Bronchial epithelial cell (primary cell): ENCODE measurements at regions not wholly inside any gene's neighbourhood (a gene's known extent, or its start where the extent isn't known, plus 50 kb on each side); places are given as distances from the start of the nearest gene placed in this dataset.

Source experiments
- DNase-seq: peaks from one replicate; pipeline ENCODE4 v3.0.0-alpha.2; 2010; ENCODE audit warnings: low read depth
- FAIRE-seq: peaks from 2 replicates; lab custom pipeline; 2011; peaks lifted over from hg19 to GRCh38; lab: Jason Lieb, UNC
- H3K27me3 ChIP-seq: 2 replicates; pipeline ENCODE4 v1.5.1; 2011; ENCODE audit warnings: low read length; ENCODE audit not compliant: control insufficient read depth, insufficient read depth
- H3K36me3 ChIP-seq: 2 replicates; pipeline ENCODE4 v1.5.1; 2011; ENCODE audit warnings: low read length; ENCODE audit not compliant: control insufficient read depth, insufficient read depth
- H3K4me3 ChIP-seq: 2 replicates; pipeline ENCODE4 v1.5.1; 2011; ENCODE audit warnings: mild to moderate bottlenecking, low read depth, low read length, control low read depth
- TF ChIP-seq, protein P1 (sequence below): IDR thresholded peaks from 2 replicates; pipeline ENCODE4 v1.5.1; 2011; ENCODE audit warnings: mild to moderate bottlenecking, moderate library complexity, low read length, control low read depth, inconsistent platforms; ENCODE audit not compliant: insufficient read depth, severe bottlenecking

GRCh38 chr4:178240891-178241290 lies 798.7 kb upstream of the AGA start:
- TF ChIP-seq, protein P1, sequence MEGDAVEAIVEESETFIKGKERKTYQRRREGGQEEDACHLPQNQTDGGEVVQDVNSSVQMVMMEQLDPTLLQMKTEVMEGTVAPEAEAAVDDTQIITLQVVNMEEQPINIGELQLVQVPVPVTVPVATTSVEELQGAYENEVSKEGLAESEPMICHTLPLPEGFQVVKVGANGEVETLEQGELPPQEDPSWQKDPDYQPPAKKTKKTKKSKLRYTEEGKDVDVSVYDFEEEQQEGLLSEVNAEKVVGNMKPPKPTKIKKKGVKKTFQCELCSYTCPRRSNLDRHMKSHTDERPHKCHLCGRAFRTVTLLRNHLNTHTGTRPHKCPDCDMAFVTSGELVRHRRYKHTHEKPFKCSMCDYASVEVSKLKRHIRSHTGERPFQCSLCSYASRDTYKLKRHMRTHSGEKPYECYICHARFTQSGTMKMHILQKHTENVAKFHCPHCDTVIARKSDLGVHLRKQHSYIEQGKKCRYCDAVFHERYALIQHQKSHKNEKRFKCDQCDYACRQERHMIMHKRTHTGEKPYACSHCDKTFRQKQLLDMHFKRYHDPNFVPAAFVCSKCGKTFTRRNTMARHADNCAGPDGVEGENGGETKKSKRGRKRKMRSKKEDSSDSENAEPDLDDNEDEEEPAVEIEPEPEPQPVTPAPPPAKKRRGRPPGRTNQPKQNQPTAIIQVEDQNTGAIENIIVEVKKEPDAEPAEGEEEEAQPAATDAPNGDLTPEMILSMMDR, result no peak
- no peak for FAIRE-seq

GRCh38 chr4:178241601-178242118 lies 799.4 kb upstream of the AGA start:
- Histone ChIP-seq H3K27me3 (no peaks in the 10 kb centered on the region), H3K4me3 (no peak overlapping the region), H3K36me3 (no peaks in the 10 kb centered on the region)
- FAIRE-seq (no peak), DNase-seq (no peak)
- TF ChIP-seq, protein P1, result no peak

More at GRCh38 chr4:178240891-178241290, 798.7 kb upstream of the AGA start:
- H3K27me3 ChIP-seq, result no peaks in the 10 kb centered on the region
- DNase-seq, result no peak
- no peak overlapping the region for H3K4me3 ChIP-seq
- no peaks in the 10 kb centered on the region for H3K36me3 ChIP-seq

- no peak overlapping the region for H3K4me3 ChIP-seq
- H3K27me3 ChIP-seq, result no peaks in the 10 kb centered on the region
- TF ChIP-seq, protein P1, result no peak
- peak; percentile 52 for FAIRE-seq
- DNase-seq, result no peak
- H3K36me3 ChIP-seq, result no peaks in the 10 kb centered on the region
Measured at GRCh38 chr4:178242655-178243054, 800.4 kb upstream of the AGA start.

- no peaks in the 10 kb centered on the region for H3K36me3 ChIP-seq
- no peak overlapping the region for H3K4me3 ChIP-seq
- no peaks in the 10 kb centered on the region for H3K27me3 ChIP-seq
- FAIRE-seq (no peak), DNase-seq (no peak)
- TF ChIP-seq, protein P1, result no peak
Measured at GRCh38 chr4:178244785-178245184, 802.5 kb upstream of the AGA start.

GRCh38 chr4:178255172-178255571 lies 812.9 kb upstream of the AGA start:
- DNase-seq (no peak), FAIRE-seq (no peak)
- no peak overlapping the region for H3K4me3 ChIP-seq
- H3K36me3 ChIP-seq, result no peaks in the 10 kb centered on the region
- H3K27me3 ChIP-seq, result no peaks in the 10 kb centered on the region
- TF ChIP-seq, protein P1, result no peak

DNA sequence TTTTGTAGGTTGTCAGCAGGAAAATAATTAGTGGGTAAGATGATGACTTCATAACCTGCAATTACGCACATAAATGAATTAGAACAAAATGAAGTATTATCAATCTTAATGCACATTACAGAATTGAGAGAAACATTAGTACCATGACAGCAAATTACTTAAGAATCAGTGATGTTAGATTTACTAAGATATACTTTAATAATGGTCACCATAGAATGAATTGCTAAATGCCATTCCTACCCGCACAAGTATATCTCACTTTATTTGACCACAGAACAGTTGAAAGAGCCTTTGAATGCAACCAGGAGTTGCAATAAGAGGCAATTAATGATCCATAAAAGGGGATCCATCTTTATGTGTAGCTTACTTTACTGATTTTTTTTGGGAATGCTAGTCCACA lies 816.4 kb upstream of the AGA start:
- no peak for FAIRE-seq
- TF ChIP-seq, protein P1, result no peak
- Histone ChIP-seq H3K36me3 (no peaks in the 10 kb centered on the region), H3K27me3 (no peaks in the 10 kb centered on the region), H3K4me3 (no peak overlapping the region)
- DNase-seq, result no peak
